ENCODE measurements at regions not wholly inside any gene's neighbourhood (a gene's known extent, or its start where the extent isn't known, plus 50 kb on each side); places are given as distances from the start of the nearest gene placed in this dataset.

DNA sequence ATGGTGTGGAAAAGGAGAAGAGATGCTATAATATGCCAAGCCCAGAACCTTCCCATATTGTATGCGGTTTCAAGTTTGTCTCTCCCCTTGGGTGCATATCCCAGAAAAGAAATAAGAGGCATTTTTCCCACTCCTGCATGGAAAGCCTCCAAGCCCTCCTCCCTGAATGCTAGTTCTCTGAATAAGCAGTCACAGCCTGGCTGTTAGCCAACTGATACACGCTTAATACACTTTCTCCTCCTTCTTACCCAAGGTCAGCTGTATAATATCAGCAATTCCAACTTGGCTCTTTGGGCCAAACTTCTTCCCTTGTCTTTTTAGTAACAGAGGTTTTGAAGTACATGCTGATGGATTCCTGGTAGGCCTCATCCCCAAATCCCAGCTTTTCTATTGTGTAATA is 440.1 kb downstream of the EPHA7 start:
- TF ChIP-seq, protein P1, sequence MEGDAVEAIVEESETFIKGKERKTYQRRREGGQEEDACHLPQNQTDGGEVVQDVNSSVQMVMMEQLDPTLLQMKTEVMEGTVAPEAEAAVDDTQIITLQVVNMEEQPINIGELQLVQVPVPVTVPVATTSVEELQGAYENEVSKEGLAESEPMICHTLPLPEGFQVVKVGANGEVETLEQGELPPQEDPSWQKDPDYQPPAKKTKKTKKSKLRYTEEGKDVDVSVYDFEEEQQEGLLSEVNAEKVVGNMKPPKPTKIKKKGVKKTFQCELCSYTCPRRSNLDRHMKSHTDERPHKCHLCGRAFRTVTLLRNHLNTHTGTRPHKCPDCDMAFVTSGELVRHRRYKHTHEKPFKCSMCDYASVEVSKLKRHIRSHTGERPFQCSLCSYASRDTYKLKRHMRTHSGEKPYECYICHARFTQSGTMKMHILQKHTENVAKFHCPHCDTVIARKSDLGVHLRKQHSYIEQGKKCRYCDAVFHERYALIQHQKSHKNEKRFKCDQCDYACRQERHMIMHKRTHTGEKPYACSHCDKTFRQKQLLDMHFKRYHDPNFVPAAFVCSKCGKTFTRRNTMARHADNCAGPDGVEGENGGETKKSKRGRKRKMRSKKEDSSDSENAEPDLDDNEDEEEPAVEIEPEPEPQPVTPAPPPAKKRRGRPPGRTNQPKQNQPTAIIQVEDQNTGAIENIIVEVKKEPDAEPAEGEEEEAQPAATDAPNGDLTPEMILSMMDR (conservative IDR thresholded peaks at IDR 0.05), result no peak
- TF ChIP-seq EZH2 (IDR thresholded peaks at IDR 0.05; ENCODE audit: low read depth), result no peak
